Dedifferentiated amniotic fluid mesenchymal stem cell (primary cell): ENCODE measurements at regions not wholly inside any gene's neighbourhood (a gene's known extent, or its start where the extent isn't known, plus 50 kb on each side); places are given as distances from the start of the nearest gene placed in this dataset.
"Not testable (repeated sequence)": the region's sequence is repeated elsewhere in the genome, so short reads cannot be mapped to it uniquely, and the experiment has no call there.

Source experiments
- DNase-seq: peaks from one replicate; pipeline ENCODE4 v3.0.0-alpha.2; 2016; ENCODE audit errors: extremely low spot score

DNA sequence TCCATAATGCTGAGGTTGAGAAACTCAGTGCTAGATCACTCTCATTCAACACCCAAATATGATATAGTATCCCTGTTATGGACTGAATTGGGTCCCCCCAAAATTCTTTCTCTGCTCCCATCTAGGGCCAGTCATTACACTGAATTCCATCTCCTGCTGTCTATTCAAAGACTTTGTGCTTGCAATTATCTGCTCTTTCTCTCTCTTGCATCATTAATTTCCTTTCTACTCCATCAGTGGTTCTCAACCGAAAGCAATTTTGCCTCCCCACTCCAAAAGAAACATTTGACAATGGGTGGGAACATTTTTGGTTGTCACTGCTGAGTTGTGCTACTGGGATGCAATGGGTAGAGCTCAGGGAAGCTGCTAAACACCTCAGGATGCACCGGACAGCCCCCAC lies 271.5 kb upstream of the CDYL start:
- DNase-seq: no peak

DNA sequence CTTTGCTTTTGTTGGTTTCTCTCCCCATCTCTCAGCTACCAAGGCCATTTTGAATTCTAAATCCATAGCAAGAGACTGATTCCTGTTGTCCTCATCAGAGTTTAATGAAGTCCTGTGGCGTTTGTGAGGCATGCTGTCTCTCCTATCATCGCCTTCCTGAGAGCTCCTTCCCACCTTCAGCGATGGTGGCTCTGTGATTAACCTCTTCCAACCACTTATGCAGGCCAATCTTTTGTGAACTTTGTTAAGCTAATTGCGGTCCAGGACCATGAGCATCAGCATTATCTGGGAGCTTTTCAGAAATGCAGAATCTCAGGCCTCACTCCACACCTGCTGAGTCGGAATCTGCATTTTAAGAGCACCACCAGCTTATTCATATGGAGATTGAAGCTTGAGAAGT lies 272.5 kb upstream of the CDYL start:
- no peak for DNase-seq

DNA sequence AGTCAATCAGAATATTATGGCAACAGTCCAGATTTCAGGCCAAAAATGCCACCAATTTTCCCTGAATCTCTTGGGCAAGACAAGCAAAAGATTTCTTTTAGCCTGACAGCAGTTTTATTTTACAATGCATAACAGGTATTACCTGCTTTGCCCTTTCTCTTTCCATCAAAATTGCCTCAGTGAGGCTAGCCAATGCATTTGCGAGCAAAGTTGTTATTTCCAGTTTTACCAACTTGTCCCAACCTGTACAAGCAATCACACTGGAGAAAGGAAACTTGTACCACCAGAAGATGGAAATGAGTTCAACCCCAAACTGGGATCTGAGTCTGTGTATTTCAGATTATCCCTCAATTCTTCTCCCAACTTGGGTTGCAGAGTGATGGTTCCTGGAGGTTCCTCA lies 279.9 kb upstream of the CDYL start:
- DNase-seq: no peak

DNA sequence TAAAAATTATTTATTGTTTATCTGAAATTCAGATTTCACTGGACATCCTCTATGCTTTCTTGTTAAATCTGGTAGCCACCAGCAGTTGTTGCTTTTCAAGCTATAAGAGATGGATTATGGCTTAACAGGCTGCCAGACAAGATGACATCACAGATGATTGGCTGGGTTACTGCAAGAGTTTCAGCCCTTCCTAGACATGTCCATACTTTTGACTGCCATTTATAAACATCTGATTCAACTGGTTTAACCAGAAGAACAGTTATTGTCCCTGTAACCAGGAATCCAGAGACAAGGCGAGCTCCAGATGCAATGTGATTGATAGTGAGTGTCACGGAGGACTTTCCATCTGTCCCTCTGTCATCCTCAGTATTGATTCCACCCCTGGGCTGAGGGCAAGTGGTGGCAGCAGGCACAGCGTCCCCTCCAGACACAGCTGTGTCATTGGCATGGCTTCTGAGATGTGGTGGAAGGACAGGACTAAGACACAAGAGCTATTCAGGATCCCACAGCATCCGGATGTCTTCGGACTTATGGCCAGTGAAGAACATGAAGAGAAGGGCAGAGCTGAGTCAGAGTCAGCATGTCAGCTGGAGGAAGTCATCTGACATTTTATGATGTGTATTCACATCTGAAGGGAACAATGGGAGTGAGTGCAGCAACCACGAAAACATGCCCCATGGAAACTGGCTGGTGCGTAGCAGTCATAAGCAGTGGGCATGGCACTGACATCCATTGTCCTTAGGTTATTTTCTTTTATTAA lies 284.5 kb upstream of the CDYL start:
- no peak for DNase-seq

DNA sequence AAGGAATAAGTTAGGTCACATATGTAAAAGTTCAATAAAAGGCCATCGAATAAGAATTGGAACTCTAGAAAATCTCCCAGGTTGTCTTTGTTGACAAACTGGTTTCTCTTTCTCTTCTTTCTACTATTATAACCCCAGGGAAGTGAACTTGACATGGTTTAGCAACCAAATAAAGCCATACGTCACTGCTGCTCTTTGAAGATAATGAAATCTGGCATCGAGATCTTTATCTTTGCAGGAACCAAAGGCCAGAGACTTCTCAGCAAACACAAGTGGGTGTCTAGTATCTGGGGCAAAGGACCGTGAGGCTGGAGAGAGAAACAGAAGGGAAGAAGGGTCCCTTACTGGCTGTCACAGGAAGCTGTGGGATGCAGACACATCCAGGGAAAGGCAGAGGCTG lies 286.7 kb upstream of the CDYL start:
- DNase-seq: no peak

DNA sequence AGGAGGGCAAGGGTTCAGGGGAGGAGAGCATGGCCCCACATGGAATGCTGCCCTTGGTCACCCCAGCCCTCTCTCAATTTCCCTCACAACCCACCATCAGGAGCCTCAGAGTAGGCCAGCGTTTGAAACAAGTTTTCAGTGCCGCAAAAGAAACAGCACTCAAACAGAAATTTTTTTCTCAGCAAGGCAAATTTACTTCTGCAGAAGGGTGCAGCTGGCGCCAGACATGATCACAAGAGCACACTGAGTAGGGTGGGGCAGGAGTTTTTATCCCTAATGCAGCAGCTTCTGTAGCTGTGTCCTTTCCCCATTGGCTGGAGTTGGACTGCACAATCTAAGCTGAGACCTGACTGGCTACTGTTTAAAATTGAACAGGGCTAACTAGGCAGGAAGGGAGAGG lies 287.8 kb upstream of the CDYL start:
- DNase-seq: no peak

DNA sequence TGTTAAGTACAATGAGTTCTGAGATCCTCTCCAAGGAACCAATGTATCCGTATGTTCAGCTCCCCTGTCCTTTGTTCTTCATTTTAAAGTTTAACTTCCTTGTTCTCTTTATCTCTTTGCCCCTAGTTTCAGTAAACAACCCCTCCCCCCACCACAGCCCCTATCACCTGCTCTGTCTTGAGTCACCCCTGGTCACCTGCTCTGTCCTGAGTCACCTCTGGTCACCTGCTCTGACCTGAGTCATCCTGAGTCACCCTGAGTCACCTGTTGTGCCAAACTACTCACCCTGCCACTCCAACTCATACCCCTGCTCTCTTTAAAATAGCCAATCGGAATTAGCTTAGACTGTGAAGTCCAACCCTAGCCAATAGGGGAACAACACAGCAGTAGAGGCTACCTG lies 288.7 kb upstream of the CDYL start:
- DNase-seq: no peak

DNA sequence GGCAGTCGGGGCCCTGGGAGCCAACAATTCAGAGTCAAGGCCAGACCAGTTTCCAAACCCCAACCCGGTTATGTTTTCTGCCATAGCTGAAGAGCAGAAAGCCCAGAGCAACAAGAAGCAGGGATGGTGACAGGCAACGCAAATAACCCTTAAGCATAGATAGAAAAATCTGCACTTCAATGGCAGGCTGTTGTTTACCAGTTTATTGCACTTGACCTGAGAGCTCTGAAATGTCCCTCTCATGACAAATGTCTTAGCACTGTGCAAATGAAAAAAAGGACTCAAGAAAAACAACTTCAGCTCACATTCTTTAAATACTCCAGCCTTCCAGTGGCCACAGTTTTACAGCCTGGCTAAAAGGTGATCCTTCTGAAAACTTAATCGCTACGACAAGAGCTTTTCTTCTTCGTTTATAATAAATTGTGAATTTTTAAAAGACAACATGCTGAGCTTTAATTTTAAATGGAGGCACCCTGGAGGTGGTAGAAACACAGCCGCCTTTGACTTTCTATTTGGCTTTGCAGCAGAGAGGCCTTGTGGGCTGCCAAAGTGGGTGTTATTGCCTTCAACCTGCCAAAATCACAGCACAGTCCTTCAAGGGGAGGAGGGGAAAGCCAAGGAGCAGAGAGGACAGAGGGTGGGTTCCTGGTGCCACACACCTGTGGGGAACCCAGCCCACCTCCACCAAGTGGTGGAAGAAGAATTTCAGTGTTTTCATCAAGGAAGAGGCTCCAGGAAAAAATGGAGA lies 289.5 kb upstream of the CDYL start:
- no peak for DNase-seq

DNA sequence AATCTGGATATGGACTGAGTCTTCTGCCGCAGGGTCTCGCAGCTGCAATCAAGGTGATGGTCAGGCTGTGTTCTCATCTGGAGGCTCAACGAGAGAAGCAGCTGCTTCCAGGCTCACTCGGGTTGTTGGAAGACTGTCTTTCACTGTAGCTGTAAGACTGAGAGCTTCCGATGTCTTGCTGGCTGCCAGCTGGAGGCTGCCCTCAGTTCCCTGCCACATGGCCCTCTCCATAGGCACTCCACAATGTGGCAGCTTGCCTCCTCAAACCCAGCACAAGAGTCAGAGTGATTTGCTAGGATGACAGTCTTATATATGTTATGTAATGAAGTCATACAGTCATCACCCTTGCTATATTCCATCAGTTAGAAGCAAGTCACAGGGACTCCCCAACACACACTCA lies 290.5 kb upstream of the CDYL start:
- no peak for DNase-seq

DNA sequence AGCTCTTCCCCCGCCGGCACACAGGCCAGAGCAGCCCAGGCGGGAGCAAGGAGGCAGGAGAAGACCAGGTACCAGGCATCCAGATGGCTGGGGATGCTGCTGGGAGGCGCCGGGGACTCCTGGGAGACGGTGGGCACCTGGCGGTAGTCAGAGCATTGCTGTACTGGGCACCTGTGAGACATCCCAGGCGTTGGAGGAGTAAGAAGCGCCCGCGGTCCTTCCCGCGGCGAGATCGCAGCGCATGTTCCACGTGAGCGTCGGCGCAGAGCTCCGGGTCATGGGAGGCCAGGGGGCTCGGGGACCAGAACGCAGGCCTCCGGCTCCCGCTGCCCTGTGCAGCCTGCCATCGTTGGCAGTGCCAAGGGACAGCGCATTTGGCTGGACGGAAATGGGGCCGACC lies 293.7 kb upstream of the CDYL start:
- no peak for DNase-seq

DNA sequence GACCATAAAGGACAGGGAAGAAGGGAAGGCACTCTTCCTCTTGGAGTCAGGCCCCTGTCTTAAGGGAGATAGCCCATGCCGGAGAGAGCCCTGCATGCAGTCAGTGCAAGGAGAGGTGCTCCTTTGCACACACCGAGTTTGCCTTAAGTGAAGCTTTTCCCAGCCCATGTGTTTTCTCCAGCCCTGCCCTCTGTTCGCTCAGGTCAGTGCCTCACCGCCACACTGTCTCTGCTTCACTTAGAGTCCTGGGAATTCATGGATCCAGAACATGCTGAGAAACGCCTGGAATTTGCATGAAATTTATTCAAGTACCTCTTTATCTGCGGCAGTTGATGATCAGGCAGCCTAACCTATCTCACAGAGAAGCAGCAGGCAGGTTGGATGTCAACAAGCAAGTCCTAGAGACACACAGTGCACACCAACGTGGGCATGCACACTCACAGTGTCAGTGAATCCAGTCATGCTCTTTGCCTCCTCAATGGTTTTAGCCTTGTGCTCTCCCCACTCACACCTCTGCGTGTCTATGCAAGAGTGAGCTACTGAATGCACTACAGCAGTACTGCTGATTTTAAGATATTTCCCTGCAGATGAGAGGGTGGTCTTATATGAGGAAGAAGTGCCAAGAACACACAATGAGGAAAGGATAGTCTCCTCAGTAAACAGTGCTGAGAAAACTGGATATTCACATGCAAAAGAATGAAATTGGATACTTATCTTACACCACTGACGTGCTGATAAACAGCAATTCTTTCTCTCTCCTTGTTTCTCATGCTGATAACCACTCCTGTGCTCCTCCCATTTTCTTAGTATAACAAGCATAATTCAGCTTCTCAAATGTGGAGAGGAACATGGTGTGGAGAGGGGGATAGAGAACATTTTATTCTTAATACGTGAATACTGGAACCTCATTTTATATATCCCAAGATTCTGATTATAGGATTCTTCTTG lies 295.1 kb upstream of the CDYL start:
- DNase-seq: no peak

DNA sequence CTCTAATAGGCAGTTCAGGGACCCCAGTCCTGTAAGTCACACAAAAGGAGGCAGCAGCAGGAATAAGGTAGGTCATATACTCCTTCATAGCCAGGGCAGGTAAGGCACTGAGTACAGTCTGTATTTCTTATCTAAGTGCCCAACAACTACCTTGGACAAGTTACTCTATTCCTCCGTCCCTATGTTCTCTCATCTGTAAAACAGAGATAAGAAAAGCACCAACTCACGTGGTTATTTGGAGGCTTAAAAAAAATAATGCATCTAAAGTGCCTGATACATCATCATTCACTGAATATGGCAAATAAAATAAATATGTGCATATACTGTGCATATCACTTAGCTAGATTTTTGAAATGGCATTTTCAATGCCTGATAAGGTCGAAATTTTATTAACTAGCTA lies 298.1 kb upstream of the CDYL start:
- no peak for DNase-seq

DNA sequence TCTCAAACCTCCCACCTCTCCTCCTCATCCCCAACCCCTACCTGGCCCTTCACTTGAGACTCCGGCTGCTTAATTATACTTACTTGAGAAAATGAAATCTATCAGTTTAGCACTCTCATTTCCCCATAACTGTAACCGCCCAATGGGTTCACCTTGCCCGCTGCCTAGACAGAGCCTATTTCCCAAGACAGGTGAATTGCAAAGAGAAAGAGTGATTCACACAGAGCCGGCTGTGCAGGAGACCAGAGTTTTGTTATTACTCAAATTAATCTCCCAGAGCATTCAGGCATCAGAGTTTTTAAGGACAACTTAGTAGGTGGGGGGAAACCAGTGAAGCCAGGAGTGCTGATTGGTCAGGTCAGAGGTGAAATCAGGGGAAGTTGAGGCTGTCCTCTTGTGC lies 301.4 kb upstream of the CDYL start:
- no peak for DNase-seq

DNA sequence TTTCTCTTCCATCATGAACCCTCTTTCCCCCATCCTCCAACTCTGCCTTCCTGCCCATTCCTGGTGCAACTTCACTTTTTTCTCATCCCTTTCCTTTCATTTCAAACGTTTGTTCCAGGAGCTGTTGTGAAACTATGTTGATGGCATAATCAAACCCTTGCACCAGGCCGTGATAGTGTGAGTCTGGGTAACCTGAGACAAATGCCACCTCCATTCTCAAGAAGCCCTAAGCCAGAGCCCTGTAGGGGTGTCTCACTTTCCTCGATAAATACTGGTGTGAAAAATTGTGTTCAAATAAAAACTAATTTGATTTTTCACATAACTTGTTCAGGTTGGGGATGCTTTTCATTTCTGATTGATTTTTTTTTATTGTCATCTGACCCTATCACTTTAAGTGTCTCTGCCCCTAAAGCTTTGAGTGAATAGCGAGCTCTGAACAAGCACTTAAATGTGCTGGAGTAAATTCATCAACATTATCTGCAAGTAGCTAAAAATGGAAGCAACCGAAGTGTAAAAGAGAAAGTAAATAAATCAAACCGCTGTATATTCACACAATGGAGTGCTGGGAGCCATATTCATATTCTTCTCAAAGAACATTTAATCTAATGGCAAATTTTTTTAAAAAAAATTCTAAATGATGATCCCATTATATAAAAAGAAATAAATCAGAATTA lies 303.1 kb upstream of the CDYL start:
- DNase-seq: no peak

DNA sequence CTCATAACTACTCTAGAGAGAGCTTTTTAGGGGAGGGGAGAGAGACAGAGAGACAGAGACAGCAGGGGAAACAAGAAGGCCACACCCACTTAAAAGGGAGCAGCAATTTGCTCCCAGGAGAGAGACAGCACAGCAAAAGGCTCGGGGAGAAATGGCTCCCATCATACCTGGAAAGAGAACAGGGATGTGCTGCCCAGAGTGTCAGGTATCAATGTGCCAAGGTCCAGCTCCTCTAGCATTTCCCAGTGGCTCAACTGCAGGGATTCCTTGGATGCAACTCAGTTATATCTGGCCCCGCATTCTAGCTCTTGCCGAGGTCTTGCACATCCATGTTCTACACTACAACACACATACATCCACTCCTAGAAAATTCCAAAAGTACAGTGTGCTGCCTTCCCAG lies 304.0 kb upstream of the CDYL start:
- DNase-seq: no peak

DNA sequence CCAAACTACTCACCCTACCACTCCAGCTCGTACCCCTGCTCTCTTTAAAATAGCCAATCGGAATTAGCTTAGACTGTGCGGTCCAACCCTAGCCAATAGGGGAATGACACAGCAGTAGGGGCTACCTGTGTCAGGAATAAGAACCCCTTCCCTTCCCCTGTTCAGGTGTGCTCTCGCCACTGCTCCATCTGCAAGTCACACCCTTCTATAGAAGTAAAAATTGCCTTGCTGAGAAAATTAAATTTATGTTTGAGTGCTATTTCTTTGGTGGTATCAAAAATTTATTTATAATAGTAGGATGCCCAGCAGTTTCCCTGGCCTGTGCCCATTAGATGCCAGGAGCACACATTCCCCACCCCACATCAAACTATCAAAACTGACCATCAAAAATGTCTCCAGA lies 304.7 kb upstream of the CDYL start:
- not testable (repeated sequence) for DNase-seq

DNA sequence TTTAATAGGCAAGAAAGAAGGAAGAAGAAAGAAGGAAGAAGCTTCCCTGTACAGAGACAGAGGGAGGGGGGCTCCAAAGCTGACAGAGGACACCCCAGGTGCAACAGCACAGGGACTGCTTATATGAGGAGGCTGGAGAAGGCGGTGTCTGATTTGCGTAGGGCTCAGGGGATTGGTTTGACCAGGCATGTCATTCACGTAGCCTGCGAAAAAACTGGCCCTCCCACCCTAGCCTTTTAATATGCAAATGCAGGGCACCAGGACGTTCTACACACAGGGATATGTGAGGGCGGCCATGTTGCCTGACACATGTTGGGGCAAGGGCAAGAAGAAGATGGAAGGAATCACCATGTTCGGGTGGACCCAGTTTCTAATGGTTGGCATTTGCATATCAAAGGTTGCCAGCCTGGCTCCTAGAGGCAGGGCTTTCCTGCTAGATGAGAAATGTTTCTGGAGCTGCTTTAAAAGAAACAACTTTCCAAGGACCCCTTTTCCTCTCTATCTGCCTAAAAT lies 305.4 kb upstream of the CDYL start:
- DNase-seq: no peak

DNA sequence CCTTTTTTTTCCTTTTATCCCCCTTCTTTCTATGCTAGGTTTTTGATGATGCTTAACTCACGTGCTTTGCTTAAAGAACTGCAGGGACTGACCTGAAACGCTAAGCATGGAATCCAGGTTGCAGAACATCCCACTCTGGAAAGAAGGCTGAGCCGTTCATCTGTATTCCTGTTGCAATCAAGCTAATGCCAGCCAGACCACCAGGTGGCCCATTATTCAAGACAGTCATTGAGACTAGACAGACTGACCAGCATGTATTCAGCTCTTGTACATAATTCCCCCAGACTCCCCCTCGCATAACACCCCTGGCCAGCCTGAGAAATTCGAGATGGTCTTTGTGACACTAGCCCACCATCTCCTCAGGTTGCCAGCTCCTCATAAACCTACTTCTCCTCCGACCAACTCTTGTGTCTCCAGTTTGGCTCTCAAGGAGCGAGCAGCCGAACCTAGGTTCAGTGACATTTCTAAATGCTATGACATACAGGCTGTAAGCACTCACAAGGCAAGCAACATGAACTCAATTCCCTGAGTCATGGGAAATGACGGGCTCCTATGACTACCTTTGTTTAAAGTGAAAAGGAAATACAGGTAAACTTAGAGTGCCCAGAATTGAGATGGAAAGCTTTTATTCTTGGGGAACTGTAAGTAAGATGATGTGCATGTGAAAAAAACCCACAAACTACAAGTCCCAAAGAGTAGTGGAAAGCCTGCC lies 309.3 kb upstream of the CDYL start:
- DNase-seq: no peak

DNA sequence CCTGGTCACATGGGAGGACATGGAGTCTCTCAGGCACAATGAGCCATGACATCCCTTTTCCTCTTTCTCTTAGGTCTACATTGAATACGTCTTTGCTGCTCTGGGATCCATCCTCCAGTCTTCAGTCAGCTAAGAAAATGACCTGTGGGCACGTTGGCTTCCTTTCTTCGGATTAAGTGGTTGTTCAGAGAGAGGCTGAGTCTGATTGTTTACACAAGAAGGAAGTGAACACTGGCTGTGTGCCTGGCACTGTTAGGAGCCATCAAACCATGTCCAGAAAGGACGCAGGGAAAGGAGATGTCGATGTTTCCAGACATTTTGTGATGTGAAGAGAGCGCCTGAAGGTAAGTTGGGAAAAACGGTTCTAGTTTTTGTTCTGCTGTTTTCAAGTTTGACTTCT lies 309.9 kb upstream of the CDYL start:
- no peak for DNase-seq

DNA sequence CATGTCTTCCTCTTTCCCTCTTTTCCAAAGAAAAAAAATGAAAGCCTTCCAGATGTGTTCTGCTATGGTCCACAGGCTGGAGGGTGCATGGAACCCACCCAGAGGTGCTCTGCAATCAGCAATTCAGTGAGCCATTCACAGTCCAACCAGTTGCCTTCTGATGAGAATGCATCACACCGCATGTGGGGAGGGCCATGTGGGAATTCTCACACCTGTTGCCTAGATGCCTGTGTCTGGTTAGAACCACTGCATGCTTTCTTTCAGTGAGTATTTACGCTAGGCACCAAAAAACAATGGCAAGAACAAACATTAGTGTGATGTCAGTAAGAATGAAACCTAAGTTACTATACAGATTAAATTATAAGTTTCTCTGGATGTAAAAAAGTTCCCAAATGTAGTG lies 311.6 kb upstream of the CDYL start:
- no peak for DNase-seq

DNA sequence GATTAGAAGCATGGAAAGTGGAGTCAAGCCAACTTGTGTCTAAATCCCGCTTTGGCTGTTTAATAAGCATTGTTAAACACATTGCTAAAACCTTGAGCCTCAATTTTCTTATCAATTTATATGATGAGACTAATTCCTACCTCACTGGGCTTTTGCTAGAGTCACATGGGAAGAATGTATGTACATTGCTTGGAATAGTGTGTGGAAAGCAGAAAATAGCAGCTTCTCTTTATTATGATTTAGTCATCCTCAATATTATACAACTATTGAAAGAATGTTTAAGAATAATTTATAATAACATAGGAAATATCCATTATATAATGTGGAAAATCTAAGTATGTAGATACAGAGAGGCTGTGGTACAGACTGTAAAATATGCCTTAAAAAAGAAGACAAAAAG lies 313.0 kb upstream of the CDYL start:
- DNase-seq: no peak
